NCI-H187 (cell line): ENCODE measurements at regions not wholly inside any gene's neighbourhood (a gene's known extent, or its start where the extent isn't known, plus 50 kb on each side); places are given as distances from the start of the nearest gene placed in this dataset.

ENCODE experiments used
- DNase-seq, 2 experiments: peaks; one replicate each; lab custom pipeline; 2025; lab: John Stamatoyannopoulos, UW

DNA sequence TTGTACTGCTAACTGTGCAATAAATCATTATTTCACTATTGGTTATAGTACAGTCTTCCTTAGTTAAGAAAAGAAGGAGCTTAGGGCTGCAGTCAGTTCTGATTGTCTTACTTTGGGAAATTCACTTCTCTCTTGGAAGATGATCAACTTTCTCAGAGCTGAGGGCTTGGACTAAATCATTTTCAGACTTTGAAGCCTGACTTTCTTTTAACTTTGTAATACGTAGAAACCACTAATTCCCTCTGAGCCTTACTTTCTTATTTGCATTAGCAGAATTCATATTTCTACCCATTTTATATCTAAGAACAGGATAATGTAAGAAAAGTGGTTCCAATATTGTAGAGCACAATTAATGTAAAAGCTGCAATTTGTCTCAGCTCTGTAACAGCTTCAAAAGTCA, 386.4 kb downstream of the TRIB2 start:
- DNase-seq, result no peak

- no peak for DNase-seq
These were observed 387.2 kb downstream of the TRIB2 start for GRCh38 chr2:13103778-13104493.

DNA sequence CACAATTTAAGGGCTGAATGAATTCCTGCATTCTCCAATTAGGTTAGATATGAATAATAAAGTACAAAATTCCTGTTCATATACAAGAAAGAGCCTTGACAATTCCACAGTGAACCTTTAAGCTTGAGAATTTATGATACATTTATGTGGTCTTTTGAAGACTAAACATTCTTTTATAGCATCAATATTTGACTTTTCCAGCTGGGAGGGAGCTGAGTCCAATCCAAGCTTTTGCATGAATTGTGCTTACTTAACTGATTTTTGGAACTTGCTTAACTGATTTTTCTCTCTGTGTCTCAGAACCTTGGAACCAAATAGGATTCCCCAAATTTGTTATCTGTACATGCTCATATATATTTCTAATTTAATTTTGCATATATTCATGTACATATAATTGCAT, 388.0 kb downstream of the TRIB2 start:
- no peak for DNase-seq

DNA sequence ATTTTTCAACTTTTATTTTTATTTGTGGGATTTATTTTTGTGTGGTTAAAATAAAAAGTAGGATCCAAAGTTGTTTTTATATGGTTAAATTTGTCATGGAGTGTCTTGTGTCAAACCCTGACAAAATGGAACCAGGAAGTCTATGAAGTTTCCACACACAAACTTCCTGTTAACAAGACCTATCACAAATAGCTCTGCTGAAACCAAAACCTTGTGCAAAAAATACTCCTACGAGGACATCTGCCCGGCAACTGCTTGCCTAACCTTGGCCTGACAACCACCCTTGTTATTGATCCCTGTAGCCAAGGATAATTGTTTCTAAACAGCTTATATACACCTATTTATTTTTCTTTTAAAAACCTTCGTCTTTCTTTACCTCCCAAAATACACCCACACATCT, 389.6 kb downstream of the TRIB2 start:
- DNase-seq, result no peak

- no peak for DNase-seq
These were observed 392.8 kb downstream of the TRIB2 start for GRCh38 chr2:13109516-13109915.

- no peak for DNase-seq
These were observed 394.1 kb downstream of the TRIB2 start for GRCh38 chr2:13110825-13111224.

DNA sequence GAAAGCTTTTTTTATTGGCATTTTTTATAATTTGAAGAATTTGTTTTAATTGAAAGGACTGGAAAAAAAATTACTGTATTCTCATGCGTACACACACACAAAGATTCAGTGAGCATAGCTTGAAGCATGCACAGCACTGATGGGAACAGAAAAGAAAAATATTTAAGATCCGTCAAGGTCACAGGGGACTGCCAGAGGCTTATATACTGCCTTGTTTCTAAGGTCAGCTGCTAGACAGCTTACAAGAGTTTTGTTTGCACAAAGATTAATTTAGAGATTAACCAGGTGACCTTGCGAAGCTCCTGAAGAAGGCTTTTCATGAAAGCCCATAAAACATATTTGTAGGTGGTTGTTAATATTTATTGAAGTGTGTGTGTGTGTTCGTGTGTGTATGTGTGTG, 396.3 kb downstream of the TRIB2 start:
- DNase-seq, result no peak

DNA sequence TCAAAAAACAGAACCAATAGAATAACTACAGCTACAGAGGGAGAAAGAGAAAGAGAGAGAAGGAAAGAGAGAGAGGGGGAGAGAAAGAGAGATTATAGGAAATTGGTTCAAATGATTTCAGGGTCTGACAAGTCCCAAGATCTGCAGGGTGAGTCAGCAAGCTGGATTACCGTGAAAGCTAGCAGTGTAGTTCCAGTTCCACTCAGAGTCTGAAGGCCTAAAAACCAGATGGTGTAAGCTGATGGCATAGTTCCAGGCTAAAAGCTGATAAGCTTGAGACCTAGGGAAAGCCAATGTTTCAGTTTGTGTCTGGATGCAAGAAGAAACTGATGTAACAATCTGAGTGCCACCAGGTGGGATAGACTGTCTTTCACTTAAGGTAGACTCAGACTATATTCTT, 397.7 kb downstream of the TRIB2 start:
- no peak for DNase-seq

DNA sequence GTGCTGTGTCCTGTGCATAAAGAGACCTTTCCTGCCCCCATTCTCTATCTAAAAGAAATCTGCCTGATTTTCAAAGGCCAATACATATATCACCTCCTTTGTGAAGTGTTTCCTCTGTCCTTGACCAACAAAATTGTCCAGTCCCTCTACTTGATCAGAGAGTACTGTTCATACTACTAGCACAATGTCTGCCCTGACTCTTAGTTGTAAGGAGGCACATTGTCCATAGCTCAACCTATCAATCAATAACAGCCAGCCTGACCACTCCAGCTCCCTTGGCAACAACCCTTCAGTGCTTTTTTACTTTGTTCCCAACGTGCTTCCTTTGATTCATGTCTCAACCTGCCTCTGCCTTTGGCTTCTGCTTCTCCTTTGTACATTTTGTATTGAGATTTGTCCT, 398.9 kb downstream of the TRIB2 start:
- DNase-seq, result no peak

DNA sequence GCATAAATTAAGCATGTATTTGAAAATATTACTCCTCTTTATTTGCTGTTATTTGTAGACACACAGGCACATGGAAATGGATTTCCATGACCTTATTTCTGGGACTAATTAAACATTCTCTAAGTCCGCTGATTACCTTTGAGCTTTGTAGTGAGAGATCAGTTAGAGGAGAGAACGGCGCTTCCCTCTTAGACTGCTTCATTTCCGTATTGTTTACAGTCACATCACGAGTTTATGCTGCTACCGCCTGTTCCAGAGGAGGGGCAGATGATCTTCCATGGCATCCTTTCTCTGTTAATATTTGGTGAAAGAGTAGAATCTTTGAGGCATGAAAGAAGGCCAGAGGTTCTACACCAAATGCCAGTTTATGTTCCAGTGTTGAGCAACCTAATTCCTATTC, 404.4 kb downstream of the TRIB2 start:
- DNase-seq, result no peak

GRCh38 chr2:13128139-13128538, 411.4 kb downstream of the TRIB2 start:
- DNase-seq, result no peak

GRCh38 chr2:13135369-13135768, 418.6 kb downstream of the TRIB2 start:
- no peak for DNase-seq

DNA sequence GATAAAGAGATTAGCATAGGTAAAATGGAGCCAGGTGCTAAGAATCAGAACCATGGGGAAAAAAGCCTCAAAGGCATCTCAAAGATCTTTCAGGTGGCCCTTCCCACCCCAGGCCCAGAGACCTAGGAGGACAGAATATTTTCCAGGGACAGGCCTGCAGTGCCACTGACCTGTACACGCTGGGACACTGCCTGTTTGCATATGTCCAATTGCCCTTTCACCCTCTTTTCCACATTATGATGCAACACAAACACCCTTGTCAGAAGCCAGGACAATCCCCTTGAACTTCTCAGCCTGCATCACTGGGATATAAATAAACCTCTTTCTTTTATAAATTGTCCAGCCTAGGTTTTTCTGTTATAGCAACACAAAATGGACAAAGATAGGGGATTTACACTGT, 419.1 kb downstream of the TRIB2 start:
- DNase-seq, result no peak

DNA sequence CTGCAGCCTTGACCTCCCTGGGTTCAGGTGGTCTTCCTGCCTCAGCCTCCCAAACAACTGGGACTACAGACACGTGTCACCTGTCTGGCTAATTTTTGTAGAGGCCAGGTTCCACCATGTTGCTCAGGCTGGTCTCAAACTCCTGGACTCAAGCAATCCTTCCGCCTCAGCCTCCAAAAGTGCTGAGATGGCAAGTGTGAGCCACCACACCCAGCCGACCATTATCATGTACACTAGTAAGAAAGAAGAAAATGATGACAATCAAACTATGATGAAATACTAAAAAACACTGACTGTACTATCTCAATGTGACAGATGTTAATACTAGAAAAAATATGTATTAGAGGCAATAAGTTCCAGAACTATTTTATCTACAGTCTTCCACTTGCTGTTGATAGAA, 420.9 kb downstream of the TRIB2 start:
- no peak for DNase-seq

GRCh38 chr2:13141315-13141714, 424.6 kb downstream of the TRIB2 start:
- no peak for DNase-seq

DNA sequence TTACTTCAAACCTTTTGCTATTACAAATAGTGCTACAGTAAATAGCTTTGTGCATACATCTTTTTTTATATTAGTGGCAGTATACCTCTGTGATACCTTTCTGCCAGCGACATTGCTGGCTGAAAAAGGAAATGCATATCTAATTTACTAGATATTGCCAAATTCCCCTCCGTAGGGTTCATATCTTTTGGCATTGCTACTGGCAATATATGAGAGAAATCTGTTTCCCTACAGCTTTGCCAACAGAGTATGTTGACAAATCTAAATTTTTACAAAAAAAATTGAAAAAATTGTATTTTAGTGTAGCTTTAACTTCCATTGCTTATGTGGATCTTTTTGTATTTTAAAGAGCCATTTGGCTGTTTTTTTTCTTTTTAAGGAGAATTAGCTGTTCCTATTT, 426.7 kb downstream of the TRIB2 start:
- no peak for DNase-seq

- DNase-seq, result no peak
These were observed 440.2 kb downstream of the TRIB2 start for GRCh38 chr2:13156916-13157315.

- DNase-seq, result no peak
These were observed 441.7 kb downstream of the TRIB2 start for GRCh38 chr2:13158466-13158865.

DNA sequence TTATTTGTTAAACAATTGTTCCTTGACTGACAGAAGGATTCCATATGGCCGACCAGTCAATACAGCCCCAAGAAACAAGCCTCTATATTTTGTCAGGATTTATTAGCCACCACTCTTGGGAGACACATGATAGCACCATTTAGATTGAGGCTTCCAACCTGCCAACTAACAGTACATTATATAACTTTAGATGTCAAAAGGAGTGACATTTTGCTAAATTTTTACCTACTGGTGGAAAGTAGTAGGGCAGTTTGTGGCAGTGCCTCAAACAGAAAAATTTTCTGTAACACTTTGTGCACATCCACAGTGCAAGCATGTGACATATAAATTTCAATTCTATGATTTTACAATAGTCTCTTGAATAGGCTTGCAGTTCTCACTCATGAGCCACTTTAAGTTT, 464.0 kb downstream of the TRIB2 start:
- DNase-seq, result no peak

DNA sequence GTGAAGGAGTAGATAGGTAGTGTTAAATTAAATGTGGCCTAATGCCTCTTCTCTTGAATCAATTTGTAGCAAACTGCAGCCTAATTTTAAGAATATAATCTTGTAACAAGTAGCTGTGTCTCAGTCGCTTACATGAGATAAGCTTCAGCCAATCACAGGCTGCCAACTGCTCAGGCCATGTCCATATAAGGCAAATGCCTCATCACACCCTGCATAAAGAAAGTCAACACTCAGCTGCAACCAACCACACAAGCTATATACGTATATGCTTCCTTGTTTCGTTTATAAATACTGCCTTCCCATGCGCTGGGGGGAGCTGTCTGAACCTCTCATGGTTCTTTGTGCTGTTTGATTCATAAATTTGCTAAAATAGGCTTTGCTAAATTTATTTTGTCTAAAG, 476.3 kb downstream of the TRIB2 start:
- DNase-seq, result no peak

- DNase-seq, result no peak
These were observed 477.2 kb downstream of the TRIB2 start for GRCh38 chr2:13193900-13194299.

DNA sequence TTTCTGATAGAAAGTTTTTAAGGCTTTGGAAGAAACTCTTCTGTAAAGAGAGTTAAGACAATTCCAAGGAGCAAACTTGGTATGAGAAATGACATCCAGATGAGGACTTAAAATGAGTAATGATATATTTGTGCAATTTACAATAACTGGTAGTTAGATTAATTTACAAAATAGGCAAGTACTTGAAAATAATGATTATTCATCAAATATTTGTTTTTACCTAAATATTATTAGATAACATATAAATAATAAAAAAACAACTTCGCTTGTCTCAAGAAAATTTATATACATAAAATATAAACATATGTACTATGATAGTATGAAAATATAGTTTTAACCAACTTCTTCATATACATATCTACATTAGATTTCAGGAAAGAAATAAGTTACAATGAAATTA, 478.5 kb downstream of the TRIB2 start:
- DNase-seq, result no peak

- no peak for DNase-seq
These were observed 480.5 kb downstream of the TRIB2 start for GRCh38 chr2:13197248-13197647.

DNA sequence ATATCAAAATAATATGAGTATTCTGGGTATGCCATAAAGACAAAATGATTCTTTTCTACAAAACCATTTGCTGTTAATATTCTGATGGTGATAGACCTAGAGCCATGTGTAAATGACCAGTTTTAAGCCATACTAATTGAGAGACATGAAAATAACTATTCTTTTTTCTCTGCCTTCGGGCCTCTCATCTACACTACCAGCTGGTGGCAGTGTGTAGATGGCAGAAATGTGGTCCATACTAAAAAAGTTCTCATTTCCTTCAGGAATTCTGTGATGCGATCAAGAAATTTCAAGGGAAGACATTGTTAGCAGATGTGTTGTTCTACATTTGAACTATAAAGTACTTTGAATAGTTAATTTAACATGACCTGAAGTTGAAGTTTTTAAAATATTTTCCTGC, 485.2 kb downstream of the TRIB2 start:
- DNase-seq, result no peak

- DNase-seq, result no peak
These were observed 495.4 kb downstream of the TRIB2 start for GRCh38 chr2:13212115-13212514.
